Thoracic aorta (tissue), 2 donors: ENCODE measurements at regions not wholly inside any gene's neighbourhood (a gene's known extent, or its start where the extent isn't known, plus 50 kb on each side); places are given as distances from the start of the nearest gene placed in this dataset.
A peak's percentile ranks its signal among the peaks of the same experiment; 100 is the strongest.

ENCODE experiments used
- ATAC-seq: fragments of 150-250 bp; one replicate; pipeline ENCODE4 v1.8.0; 2017; ENCODE audit warnings: low read depth; ENCODE audit not compliant: insufficient number of reproducible peaks, low FRiP score
- DNase-seq: peaks from one replicate; pipeline ENCODE4 v3.0.0-alpha.2; 2020; ENCODE audit warnings: low spot score
- H3K27ac ChIP-seq, 2 donors: fragments of 200-600 bp; sonication (generic); 1 replicate in 1 of 2; 2 replicates in 1 of 2; pipeline ENCODE4 v1.5.1; 2016; ENCODE audit warnings: mild to moderate bottlenecking in 2 of 2, moderate library complexity in 2 of 2
- H3K27me3 ChIP-seq: fragments of 200-600 bp; sonication (generic); replicated peaks from 2 replicates; pipeline ENCODE4 v1.6.0; 2016; ENCODE audit warnings: mild to moderate bottlenecking; ENCODE audit not compliant: insufficient read depth
- H3K36me3 ChIP-seq: fragments of 200-600 bp; sonication (generic); one replicate; pipeline ENCODE4 v1.5.1; 2016
- H3K4me1 ChIP-seq, 2 donors: fragments of 200-600 bp; sonication (generic); 1 replicate in 1 of 2; 2 replicates in 1 of 2; pipeline versions ENCODE4 v1.5.1 to v1.6.0; 2016; ENCODE audit warnings: low read depth in 2 of 2, mild to moderate bottlenecking in 1 of 2; ENCODE audit not compliant: control insufficient read depth in 1 of 2
- H3K4me3 ChIP-seq: fragments of 200-600 bp; sonication (generic); 2 replicates; pipeline ENCODE4 v1.5.1; 2016; ENCODE audit warnings: mild to moderate bottlenecking
- H3K9me3 ChIP-seq: fragments of 200-600 bp; sonication (generic); 2 replicates; pipeline ENCODE4 v1.5.1; 2016
- CTCF ChIP-seq: fragments of 200-600 bp; sonication (generic); IDR thresholded peaks from one replicate; pipeline ENCODE4 v1.5.1; 2019; ENCODE audit warnings: antibody characterized with exemption

GRCh38 chr2:164439885-164440284, 181.4 kb downstream of the GRB14 start:
- no peak for ATAC-seq
- H3K27ac ChIP-seq = no peak overlapping the region
- H3K4me3 ChIP-seq = no peak overlapping the region
- no peak for TF ChIP-seq CTCF
- no peaks in the 10 kb centered on the region for H3K9me3 ChIP-seq
- no peaks in the 10 kb centered on the region for H3K36me3 ChIP-seq
- no peaks in the 10 kb centered on the region for H3K4me1 ChIP-seq
- no peaks in the 10 kb centered on the region for H3K27me3 ChIP-seq
- DNase-seq = no peak

- DNase-seq = no peak
- Histone ChIP-seq H3K27me3 (no peaks in the 10 kb centered on the region), H3K9me3 (no peaks in the 10 kb centered on the region), H3K36me3 (no peaks in the 10 kb centered on the region), H3K4me1 (no peaks in the 10 kb centered on the region), H3K27ac (no peak overlapping the region), H3K4me3 (no peak overlapping the region)
- no peak for ATAC-seq
- no peak for TF ChIP-seq CTCF
Measured at GRCh38 chr2:164439235-164439634, 182.0 kb downstream of the GRB14 start.

- no peaks in the 10 kb centered on the region for H3K36me3 ChIP-seq
- H3K4me1 ChIP-seq = no peaks in the 10 kb centered on the region
- H3K4me3 ChIP-seq = no peak overlapping the region
- DNase-seq (no peak), ATAC-seq (no peak)
- no peaks in the 10 kb centered on the region for H3K27me3 ChIP-seq
- H3K27ac ChIP-seq = no peak overlapping the region
- no peak for TF ChIP-seq CTCF
- no peaks in the 10 kb centered on the region for H3K9me3 ChIP-seq
Measured at GRCh38 chr2:164438490-164439205, 182.6 kb downstream of the GRB14 start.

GRCh38 chr2:164436131-164436530, 185.2 kb downstream of the GRB14 start:
- TF ChIP-seq CTCF = no peak
- no peaks in the 10 kb centered on the region for H3K9me3 ChIP-seq
- no peak overlapping the region for H3K4me3 ChIP-seq
- H3K36me3 ChIP-seq = no peaks in the 10 kb centered on the region
- ATAC-seq (no peak), DNase-seq (no peak)
- no peaks in the 10 kb centered on the region for H3K4me1 ChIP-seq
- no peaks in the 10 kb centered on the region for H3K27me3 ChIP-seq
- H3K27ac ChIP-seq = no peak overlapping the region

- H3K4me3 ChIP-seq = no peak overlapping the region
- H3K27me3 ChIP-seq = no peaks in the 10 kb centered on the region
- TF ChIP-seq CTCF = peak; percentile 58
- ATAC-seq (no peak), DNase-seq (no peak)
- no peak overlapping the region for H3K27ac ChIP-seq
- H3K4me1 ChIP-seq = peaks cover 0 to 3% of the 10 kb centered on the region in 2 donors
- H3K36me3 ChIP-seq = no peaks in the 10 kb centered on the region
- no peaks in the 10 kb centered on the region for H3K9me3 ChIP-seq
Measured at GRCh38 chr2:164430166-164430783, 191.0 kb downstream of the GRB14 start.
